ENCODE measurements at regions not wholly inside any gene's neighbourhood (a gene's known extent, or its start where the extent isn't known, plus 50 kb on each side); places are given as distances from the start of the nearest gene placed in this dataset.

DNA sequence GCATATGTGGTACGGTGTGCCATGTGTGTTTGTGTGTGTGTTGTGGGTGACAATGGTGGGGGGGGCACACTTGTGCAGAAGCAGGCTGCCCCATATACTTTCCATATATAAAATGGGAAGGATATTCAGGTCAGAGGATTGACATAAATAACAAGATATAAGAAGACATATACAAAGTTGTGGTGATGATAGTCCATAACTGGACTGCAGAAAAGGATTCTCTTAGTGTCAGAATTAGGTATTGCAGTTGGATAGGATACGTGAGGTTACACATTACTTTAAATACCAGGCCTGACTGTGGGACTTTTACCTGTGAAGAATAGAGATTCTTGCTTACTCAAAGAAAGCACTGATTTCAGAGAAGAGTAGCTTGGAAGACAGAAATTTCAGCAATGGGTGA, 1260.3 kb downstream of the EPHA7 start:
- TF ChIP-seq KDM1A (IDR thresholded peaks at IDR 0.05; ENCODE audit: borderline replicate concordance) (no peak), POLR2AphosphoS5 (IDR thresholded peaks at IDR 0.05; ENCODE audit: low read length) (no peak)
- TF ChIP-seq, protein P1, sequence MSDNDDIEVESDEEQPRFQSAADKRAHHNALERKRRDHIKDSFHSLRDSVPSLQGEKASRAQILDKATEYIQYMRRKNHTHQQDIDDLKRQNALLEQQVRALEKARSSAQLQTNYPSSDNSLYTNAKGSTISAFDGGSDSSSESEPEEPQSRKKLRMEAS (IDR thresholded peaks at IDR 0.05; ENCODE audit: low read depth, low read length) = no peak
- TF ChIP-seq, protein P2, sequence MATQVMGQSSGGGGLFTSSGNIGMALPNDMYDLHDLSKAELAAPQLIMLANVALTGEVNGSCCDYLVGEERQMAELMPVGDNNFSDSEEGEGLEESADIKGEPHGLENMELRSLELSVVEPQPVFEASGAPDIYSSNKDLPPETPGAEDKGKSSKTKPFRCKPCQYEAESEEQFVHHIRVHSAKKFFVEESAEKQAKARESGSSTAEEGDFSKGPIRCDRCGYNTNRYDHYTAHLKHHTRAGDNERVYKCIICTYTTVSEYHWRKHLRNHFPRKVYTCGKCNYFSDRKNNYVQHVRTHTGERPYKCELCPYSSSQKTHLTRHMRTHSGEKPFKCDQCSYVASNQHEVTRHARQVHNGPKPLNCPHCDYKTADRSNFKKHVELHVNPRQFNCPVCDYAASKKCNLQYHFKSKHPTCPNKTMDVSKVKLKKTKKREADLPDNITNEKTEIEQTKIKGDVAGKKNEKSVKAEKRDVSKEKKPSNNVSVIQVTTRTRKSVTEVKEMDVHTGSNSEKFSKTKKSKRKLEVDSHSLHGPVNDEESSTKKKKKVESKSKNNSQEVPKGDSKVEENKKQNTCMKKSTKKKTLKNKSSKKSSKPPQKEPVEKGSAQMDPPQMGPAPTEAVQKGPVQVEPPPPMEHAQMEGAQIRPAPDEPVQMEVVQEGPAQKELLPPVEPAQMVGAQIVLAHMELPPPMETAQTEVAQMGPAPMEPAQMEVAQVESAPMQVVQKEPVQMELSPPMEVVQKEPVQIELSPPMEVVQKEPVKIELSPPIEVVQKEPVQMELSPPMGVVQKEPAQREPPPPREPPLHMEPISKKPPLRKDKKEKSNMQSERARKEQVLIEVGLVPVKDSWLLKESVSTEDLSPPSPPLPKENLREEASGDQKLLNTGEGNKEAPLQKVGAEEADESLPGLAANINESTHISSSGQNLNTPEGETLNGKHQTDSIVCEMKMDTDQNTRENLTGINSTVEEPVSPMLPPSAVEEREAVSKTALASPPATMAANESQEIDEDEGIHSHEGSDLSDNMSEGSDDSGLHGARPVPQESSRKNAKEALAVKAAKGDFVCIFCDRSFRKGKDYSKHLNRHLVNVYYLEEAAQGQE (IDR thresholded peaks at IDR 0.05; ENCODE audit: low read depth, low read length) = no peak

Data from GM12878 (cell line).